ENCODE measurements at regions not wholly inside any gene's neighbourhood (a gene's known extent, or its start where the extent isn't known, plus 50 kb on each side); places are given as distances from the start of the nearest gene placed in this dataset.

DNA sequence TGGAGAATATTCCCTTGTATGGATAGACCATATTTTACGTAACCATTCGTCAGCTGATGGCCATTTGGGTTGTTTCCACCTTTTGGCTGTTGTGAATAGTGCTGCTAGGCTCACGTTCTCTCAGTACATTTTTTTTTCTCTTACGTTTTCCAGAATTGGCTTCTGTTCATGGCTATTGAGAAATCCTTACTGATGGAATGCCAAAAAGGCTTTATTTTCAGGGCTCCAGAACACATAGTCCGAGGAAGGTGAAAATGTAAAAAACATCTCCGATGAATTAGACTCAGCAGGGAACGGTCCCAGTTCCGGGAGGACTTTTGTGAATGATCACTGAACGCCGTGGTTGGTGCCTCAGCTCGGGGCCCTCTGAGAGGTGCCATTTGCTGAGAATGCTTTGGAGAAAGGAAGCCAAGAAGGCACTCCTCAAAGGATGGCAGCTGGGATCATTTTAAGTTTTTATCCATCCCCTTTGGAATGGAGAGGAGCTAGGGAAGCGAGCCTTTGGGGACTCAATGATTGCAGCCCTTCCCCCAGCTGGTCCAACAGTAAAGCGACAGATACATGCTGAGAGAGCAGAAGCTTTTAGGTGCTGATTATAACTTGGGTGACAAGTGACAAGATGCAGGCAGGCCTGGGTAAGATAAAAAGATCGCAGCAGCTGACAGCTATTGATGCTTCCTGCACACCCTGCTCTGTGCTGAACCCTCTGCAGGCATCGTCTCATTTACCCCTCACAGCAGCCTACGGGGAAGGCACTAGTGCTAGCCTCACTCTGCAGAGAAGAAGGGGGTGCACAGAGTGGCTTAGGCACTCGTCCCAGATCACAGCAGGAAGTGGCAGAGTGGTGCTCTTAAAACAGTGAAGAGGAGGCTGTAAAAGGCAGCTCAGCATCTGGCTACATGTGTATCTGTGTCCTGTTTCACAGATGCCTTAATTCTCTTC is 133.4 kb upstream of the KCNG1 start:
- no peak for DNase-seq (ENCODE audit: low read depth)

DNA sequence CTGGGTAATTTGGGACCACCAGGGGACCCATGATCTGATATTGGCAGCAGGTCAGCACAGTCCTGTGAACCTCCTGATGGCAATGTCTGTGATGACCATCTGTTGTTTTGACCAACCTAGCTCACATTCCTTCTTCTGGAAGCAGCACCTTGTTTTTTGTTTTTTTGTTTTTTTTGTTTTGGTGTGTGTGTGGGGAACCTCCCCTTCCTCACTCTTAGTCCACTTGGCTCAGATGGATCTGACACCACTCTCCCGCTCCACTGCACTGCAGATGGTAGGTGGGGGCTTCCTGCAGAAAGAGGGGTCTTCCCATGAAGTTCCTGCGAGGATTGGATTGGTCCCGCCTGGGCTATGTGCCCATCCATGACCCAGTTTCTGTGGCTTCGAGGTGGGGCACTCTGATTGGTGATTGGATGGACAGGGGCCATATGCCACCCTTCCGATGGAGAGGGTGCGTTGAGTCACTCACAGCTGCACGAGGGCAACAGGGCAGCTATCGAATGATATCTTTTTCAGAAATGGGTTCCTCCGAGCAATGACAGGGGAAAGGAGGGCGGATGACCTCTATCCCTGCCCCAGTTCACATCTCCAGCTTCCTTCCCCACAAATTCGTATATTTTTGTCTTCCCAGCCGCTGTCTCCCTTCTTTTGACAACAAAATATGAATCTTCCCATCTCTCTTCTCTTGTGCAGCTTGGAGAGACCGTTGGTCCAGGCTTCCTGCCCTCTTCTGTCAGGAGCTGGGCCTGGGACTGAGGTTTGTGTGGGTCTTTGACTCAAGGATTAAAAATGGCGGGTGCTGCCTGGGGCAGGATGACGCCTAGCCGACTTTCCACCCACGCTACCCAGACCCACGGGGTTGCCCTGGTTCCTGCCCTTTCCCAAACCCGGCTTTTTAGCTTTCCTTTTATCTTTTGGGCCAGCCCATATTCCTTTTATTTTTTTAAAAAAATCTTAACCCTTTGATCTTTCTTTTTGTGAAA is 132.1 kb upstream of the KCNG1 start:
- DNase-seq (ENCODE audit: low read depth), result no peak

DNA sequence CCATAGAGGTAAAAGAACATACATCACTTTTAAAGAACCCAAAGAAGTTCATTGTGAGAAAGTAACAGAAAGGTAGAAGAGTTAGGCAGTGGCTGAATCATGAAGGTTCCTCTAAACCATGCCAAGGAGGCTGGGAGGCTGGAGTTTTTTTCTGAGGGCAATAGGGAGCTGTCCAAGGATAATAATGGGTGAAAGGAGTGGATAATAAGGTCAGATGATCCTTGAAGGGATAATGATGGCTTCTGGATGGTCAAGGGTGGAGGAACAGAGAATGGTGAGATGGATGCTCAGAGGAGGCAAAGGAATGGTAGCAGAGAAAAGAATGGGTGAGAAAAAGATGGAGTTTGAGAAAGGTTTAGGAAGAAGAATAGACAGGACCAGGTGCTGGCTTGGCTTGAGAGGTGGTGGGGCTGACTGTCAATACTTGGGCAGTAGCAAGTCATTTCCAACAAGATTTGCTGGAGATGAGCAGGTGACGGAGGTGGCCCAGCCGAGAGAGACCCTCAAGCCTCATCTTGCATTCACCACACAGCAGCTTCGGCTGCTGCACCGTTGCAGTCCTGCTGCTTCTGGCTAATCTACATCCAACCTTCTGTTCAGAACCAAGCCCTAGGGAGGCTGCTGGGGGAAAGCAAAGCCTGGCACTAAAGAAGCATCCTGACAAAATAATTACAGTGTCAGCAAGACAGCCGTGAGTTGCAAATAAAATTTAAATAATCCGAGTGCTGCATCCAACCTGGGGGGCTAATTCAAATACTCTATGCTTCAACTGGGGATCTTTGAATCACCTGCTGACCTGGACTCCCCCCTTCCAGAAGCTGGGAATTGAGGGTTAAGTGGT is 131.2 kb upstream of the KCNG1 start:
- DNase-seq (ENCODE audit: low read depth), result no peak

DNA sequence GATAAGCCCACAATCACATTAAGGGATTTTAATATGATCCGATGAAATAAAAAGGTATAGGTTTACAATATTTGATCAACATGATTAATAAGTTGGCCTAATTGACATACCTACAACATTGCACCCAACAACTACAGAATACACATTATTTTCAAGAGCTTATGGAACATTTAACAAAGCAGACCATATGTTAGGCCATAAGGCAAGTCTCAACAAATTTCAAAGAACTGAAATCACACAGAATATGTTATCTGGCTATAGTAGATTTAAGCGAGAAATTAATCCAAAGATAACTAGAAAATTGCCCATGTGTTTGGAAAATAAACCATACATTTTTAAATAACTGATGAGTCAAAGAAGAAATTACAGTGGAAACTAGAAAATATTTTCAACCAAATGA is 126.0 kb upstream of the KCNG1 start:
- no peak for DNase-seq (ENCODE audit: low read depth)

DNA sequence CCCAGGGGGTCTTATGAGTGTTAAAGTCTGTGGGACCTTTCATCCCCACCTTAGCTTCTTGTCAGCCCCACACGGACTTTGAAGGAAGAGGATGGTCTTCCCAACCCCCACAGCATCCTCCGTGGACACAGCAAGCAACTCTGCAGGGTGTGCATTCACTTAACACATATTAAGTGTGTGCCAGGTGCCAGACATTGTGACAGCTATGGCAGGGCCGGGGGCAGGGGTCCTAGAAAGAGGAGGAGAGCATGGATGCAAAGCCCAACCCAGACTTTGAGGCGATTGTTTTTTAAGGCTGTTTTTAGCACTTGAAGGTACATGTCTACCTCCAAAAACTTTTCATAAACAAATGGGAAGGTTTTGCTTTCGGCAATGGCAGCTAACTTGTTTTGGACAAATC is 121.6 kb upstream of the KCNG1 start:
- DNase-seq (ENCODE audit: low read depth), result no peak

DNA sequence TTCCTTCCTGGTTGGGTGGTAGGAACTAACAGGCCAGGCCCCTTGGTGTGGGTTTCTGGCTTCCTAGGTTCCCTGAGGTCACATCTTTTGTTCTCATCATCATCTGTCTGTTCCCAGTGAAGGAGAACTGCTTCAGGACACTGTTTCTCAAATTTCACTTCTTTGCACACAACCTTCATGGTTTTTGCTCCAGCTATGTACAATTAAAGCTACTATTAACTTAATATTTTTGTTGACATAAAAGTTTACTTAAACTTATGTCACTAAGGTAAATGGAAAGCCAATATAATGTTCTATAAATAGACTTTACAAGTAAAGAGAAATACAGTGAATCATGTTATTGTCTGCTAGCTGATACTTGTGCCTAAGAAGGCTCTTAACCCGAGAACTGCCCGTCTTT is 120.7 kb upstream of the KCNG1 start:
- DNase-seq (ENCODE audit: low read depth), result no peak

DNA sequence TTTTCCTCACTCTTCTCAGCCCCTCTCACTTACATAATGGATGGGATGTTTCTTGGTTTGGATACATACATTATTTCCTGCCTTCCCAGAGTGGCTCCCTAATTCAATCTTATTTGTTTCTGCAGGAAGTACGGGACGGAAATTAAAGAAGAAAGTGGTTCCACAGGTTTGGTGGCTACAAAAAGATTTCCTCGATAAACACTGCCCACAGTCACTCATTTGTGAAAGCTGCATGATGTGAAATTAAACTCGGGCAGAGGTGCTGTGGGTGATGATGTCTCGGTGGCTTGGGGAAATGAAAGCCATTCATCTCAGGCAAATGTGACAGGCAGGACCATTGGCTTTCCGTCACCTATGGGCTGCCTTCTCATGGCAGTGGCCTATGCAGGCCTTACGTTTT is 119.5 kb upstream of the KCNG1 start:
- no peak for DNase-seq (ENCODE audit: low read depth)

DNA sequence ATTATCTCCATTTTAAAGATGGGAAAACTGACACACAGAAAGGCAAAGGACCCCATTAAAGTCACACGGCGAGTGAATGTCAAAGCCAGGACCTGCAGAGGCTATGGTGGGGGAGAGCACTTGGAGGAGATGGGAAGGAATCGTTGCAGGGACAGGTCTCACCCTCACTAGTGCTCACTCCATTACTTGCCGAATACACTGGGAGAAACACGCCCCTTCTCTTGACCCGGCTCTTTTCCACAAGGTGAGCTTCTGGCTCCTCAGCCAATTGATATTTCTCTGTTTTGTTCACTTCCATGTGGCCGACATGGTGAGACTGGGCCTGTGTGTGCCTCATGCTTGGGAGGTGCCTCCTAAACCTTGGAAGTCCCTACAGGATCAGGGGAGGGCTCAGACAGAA is 117.8 kb upstream of the KCNG1 start:
- no peak for DNase-seq (ENCODE audit: low read depth)

DNA sequence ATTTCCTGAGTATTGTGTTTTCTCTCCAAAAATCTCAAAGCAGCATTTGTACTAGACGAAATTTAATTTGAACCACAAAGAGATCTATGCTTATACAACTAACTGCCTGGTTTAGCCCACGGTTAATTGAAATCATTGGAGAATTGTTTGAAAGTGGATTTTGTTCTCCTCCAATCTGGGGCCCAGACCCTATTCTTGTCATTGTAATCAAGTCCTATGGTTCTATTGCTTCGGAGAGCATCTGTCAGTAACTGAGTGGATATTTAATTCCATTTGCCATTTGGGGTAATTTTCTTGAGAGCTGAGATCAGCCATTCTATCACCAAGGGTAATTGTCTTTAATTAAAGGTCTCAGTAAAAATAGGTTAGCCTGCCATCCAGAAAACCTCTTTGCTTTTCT is 117.0 kb upstream of the KCNG1 start:
- DNase-seq (ENCODE audit: low read depth), result no peak

DNA sequence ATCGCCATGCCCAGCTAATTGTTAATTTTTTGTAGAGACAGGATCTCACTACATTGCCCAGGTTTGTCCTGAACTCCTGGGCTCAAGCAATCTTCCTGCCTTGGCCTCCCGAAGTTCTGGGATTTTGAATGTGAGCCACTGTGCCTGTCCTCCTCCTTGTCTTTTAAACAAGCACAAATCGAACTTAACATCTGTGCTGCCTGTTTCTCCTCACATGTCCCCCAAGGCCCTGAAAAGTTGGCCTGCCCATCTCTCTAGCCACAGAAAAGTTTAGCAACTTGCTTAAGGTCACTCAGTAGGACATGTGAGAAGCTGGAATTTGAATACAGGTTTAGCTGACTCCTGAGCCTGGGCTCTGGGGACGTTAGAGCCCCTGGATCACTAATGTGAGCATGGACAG is 115.7 kb upstream of the KCNG1 start:
- DNase-seq (ENCODE audit: low read depth), result no peak

DNA sequence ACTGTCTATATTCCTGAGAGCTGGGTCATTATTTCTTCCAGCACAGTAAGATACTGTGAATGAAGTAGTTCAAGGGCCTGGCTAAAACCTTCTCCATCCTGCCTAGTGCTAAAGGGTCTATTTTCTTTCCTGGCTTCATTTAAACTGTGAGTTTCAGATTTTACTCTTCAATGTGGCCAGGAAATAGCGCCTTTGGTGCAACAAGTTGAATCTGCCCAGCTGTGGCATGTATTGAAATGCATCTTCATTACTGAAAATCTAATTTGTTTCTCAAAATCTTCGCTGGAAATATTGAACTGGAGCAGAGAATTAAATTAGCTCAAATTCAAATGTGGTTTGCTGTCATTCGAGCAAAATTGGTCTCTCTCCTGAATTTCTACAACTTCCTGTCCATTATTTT is 114.6 kb upstream of the KCNG1 start:
- DNase-seq (ENCODE audit: low read depth), result no peak

DNA sequence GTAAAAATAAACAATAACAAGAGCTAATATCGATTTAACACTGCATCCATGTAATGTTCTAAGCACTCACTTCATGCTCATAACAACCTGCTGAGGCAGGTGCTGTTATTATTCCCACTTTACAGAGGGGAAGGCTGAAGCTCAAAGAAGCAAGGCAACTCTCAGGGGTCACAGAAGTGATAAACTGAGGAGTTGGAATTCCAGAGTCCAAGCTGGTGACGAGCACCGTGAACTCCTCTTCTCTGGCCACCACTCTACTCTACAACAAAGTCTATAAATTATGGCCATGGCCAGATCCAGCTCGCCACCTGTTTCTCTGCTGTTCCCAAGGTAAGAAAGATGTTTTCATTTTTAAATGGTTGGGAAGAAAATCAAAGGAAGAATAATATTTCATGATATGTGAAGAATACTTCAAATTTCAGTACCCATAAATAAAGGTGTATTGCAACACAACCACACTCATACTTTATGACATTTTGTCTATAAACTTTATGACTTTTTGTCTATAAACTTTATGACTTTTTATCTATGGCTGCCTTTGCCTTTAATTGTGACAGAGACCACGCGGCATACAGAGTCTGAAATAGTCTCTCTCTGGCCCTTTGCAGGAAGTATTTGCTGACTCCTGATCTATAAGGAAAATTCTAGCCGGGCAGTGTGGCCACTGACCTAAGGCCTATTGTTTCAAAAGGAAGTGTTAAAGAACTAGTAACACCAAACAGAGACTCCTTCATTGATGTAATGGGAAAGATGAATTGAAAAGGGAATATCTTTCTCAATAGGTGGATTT is 113.2 kb upstream of the KCNG1 start:
- no peak for DNase-seq (ENCODE audit: low read depth)

DNA sequence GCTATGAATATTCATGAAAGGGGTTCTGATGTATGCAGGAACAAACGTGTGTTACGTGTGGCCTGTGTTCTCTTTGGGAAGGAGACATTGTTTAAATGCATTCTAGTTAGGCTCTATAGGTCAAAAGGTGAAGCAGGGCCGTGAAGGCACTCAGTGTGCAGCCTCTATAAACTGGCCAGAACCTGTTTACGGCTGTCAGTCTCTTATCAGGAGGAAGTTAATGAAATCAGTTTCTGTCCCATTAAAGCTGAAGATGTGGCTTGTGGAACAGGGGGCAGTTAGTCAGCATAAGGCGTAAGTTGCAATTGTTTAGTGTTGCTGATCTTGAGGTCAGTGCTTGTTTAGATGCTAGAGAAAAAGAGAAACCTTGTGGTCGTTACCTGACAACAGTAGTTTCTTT is 111.5 kb upstream of the KCNG1 start:
- no peak for DNase-seq (ENCODE audit: low read depth)

DNA sequence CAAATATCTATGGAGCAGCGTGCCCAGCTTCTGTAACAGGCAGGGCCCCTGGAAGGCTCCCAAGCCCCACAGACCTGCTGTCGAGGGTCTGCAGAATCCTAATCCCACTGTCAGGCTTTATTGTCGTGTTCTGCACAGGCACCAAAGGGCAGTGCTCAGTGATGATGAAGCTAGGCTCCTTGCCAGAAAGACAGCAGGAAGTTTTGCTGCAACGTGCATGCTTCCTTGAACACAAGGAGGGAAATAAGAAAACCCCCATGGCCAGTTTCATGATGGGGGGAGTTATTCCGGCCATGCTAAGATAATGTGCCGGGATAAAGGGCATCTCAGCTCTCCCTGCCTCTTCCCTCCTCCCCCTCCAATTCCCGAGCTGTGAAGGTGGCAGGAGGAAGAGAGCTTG is 109.4 kb upstream of the KCNG1 start:
- DNase-seq (ENCODE audit: low read depth), result no peak

DNA sequence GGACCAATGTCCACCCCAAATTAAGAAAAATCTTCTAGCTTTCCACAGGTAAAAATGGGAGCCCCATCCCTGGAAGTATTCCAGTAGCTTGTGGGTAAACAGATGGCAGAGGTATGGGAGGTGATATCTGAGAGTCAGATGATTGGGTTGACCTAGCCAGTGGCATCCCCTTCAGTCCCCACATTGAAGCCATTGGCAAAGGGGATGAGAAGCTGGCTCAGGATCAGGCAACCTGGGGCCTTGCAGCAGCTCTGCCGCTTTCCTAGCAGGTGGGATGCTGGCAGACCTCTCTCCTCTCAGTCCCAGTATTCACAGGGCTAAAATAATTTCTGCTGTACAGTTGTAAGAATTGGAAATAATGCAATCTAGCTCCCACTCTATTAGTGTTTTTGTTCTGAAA is 108.9 kb upstream of the KCNG1 start:
- no peak for DNase-seq (ENCODE audit: low read depth)

DNA sequence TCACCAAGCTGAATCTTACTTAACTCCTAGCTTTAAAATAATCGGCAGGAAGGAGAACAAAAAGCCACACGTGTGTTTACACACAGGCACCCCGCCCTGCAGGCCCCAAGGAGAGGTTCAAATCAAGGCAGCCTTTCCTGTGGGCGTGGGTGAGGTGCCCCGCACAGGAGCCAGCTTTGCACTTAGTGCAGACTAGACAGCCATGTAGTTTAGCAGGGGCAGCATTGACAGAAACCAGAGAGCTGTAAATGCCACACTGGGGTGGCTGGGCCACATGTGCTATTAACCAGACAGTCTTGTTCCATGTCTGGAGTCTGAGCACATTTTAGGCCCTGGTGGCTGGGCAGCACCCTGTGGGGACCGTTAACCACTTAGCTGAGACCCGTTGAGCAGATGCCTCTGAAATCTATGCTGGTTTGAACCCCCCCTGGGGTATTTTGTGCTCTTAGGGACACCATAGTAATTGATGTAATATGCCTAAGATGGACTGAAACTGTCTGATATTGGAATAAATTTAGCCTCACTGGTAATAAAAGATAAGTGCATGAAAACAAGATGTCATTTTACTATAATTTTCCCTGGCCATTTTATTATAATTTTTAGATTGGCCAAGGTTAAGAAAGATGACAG is 106.4 kb upstream of the KCNG1 start:
- DNase-seq (ENCODE audit: low read depth), result no peak

DNA sequence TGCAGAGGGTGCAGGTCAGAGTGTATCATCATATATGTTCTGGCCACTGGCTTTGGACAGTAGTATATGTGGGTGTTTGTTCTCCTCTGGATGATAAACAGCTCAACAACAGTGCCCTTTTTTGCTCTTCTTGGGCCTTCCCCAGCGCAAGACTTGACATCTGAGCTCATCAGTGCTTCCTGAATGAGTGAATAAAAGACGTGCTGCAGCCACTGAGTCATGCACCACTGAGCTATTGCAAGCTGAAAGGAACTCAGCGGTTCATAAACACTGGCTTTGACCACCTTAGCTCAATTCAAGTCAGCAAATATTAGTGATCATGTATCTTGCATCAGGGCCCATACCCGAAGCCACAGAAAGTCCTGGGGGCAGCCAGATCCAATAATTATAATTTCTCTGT is 105.3 kb upstream of the KCNG1 start:
- DNase-seq (ENCODE audit: low read depth), result no peak

DNA sequence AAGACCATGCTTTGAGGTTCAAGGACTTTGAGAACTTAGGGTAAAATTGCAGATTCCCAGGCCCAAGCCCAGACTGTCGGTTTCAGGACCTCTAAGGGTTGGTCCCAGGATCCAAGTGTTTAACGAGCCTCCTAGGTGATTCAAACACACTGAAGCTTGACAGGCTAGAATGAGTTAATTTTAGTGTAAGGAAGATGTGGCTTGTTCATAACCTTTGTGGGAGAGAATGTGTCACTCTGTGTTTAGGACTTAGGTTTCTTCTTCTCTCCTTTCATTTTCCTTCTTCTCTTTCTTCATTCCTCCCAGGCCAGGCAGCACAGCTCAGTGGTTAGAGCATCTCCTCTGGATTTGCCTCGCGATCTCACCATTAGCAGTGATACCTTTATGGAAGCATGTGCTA is 104.8 kb upstream of the KCNG1 start:
- no peak for DNase-seq (ENCODE audit: low read depth)

DNA sequence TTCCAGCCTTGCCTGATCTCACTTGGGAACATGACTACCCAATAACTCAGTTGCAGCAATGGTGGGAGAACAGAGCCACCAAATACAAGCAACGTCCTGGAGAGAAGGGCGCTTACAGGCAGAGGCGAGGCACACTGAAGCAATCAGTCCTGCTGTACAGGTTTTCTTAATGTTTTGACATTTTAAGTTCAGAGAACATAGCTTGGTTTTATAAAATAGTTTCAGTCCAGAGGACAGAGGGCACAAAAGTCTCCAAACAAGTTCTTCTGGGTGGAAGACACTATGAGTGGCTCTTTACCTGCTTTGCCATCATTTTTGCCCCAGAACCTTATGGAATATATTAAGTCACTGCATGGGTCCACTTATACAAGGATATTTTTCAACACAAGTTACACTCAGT is 103.4 kb upstream of the KCNG1 start:
- no peak for DNase-seq (ENCODE audit: low read depth)

DNA sequence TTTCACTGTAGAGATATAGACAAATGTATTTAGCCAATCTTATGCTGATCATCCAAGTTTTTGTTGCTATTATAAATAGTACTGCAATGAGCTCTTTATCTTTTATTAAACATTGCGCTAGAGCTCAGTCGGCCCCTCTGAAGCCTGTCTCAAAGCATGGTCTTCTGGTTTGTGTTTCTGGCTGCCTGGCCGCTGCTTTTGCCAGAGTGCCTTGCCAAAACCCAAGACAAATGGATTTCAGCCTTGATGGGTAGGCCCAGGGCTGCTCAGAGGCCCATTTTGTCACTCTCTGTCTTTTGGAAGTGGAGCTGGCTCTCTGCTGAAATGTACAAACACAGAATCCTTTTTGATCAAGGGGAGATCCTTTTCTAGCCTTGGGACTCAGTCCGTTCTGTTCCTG is 102.9 kb upstream of the KCNG1 start:
- DNase-seq (ENCODE audit: low read depth), result no peak

DNA sequence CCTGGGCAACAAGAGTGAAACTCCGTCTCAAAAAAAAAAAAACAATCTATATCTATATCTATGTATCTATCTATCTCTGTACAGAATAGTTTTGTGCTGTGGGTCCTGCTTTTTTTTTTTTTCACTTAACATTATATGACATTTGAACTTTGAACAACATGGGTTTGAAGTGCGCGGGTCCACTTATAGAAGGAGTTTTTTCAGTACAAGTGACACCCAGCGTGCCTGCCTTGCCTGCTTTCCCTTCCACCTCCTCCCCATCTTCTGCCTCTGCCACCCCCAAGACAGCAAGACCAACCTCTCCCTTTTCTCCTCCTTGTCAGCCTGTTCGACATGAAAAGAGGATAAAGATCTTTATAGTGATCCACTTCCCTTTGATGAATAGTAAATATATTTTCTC is 102.2 kb upstream of the KCNG1 start:
- DNase-seq (ENCODE audit: low read depth), result no peak
